Glutamatergic neuron (in vitro differentiated cells): ENCODE measurements at regions not wholly inside any gene's neighbourhood (a gene's known extent, or its start where the extent isn't known, plus 50 kb on each side); places are given as distances from the start of the nearest gene placed in this dataset.

Experiments
- DNase-seq: peaks from one replicate; pipeline ENCODE4 v3.0.0; 2022
- H3K27ac Mint-ChIP-seq: one replicate; pipeline ENCODE4 v1.8.0; 2020; ENCODE audit warnings: mild to moderate bottlenecking, mixed read lengths, inconsistent platforms; ENCODE audit not compliant: unreplicated experiment
- H3K27me3 Mint-ChIP-seq: one replicate; pipeline ENCODE4 v1.8.0; 2020; ENCODE audit warnings: mild to moderate bottlenecking, moderate library complexity, mixed read lengths, inconsistent platforms; ENCODE audit not compliant: unreplicated experiment
- H3K36me3 Mint-ChIP-seq: one replicate; pipeline ENCODE4 v1.8.0; 2020; ENCODE audit warnings: mild to moderate bottlenecking, mixed read lengths, inconsistent platforms; ENCODE audit not compliant: unreplicated experiment
- H3K4me1 Mint-ChIP-seq: one replicate; pipeline ENCODE4 v1.8.0; 2020; ENCODE audit warnings: mild to moderate bottlenecking, low read depth, mixed read lengths, inconsistent platforms; ENCODE audit not compliant: unreplicated experiment
- H3K4me3 Mint-ChIP-seq: one replicate; pipeline ENCODE4 v1.8.0; 2020; ENCODE audit warnings: mild to moderate bottlenecking, mixed read lengths, inconsistent platforms; ENCODE audit not compliant: unreplicated experiment
- H3K9me3 Mint-ChIP-seq: one replicate; pipeline ENCODE4 v1.8.0; 2020; ENCODE audit warnings: mild to moderate bottlenecking, moderate library complexity, mixed read lengths, inconsistent platforms; ENCODE audit not compliant: unreplicated experiment
- CTCF ChIP-seq: fragments of 200-600 bp; sonication (generic); IDR thresholded peaks from one replicate; pipeline ENCODE4 v1.5.0; 2021; ENCODE audit not compliant: partially characterized antibody, unreplicated experiment

- TF ChIP-seq CTCF: no peak
- Mint-ChIP-seq H3K27me3 (no peaks in the 10 kb centered on the region), H3K4me1 (no peaks in the 10 kb centered on the region), H3K36me3 (peaks cover 19% of the 10 kb centered on the region), H3K27ac (no peak overlapping the region), H3K4me3 (no peak overlapping the region), H3K9me3 (peaks cover 7% of the 10 kb centered on the region)
- DNase-seq: no peak
Measured at GRCh38 chr2:122927710-122928557, 1097.2 kb upstream of the CNTNAP5 start.

GRCh38 chr2:122929347-122929746 lies 1095.7 kb upstream of the CNTNAP5 start:
- no peak for DNase-seq
- no peaks in the 10 kb centered on the region for H3K27me3 Mint-ChIP-seq
- H3K36me3 Mint-ChIP-seq: peaks cover 19% of the 10 kb centered on the region
- TF ChIP-seq CTCF: no peak
- H3K27ac Mint-ChIP-seq: no peak overlapping the region
- no peaks in the 10 kb centered on the region for H3K4me1 Mint-ChIP-seq
- H3K9me3 Mint-ChIP-seq: peaks cover 7% of the 10 kb centered on the region
- no peak overlapping the region for H3K4me3 Mint-ChIP-seq

GRCh38 chr2:122935506-122935905 lies 1089.6 kb upstream of the CNTNAP5 start:
- Mint-ChIP-seq H3K9me3 (no peaks in the 10 kb centered on the region), H3K27ac (no peak overlapping the region), H3K27me3 (no peaks in the 10 kb centered on the region), H3K36me3 (no peaks in the 10 kb centered on the region), H3K4me1 (no peaks in the 10 kb centered on the region), H3K4me3 (no peak overlapping the region)
- DNase-seq: no peak
- TF ChIP-seq CTCF: no peak

- TF ChIP-seq CTCF: no peak
- no peak for DNase-seq
- no peaks in the 10 kb centered on the region for H3K9me3 Mint-ChIP-seq
Measured at GRCh38 chr2:122939796-122940195, 1085.3 kb upstream of the CNTNAP5 start.

GRCh38 chr2:122949523-122949922 lies 1075.6 kb upstream of the CNTNAP5 start:
- no peaks in the 10 kb centered on the region for H3K36me3 Mint-ChIP-seq
- H3K9me3 Mint-ChIP-seq: no peaks in the 10 kb centered on the region
- no peaks in the 10 kb centered on the region for H3K4me1 Mint-ChIP-seq
- no peaks in the 10 kb centered on the region for H3K27me3 Mint-ChIP-seq
- TF ChIP-seq CTCF: no peak
- no peak overlapping the region for H3K4me3 Mint-ChIP-seq
- no peak for DNase-seq
- H3K27ac Mint-ChIP-seq: no peak overlapping the region

More at GRCh38 chr2:122939796-122940195, 1085.3 kb upstream of the CNTNAP5 start:
- H3K4me1 Mint-ChIP-seq: no peaks in the 10 kb centered on the region
- no peaks in the 10 kb centered on the region for H3K27me3 Mint-ChIP-seq
- no peak overlapping the region for H3K27ac Mint-ChIP-seq
- H3K36me3 Mint-ChIP-seq: no peaks in the 10 kb centered on the region
- H3K4me3 Mint-ChIP-seq: no peak overlapping the region
